ENCODE measurements at regions not wholly inside any gene's neighbourhood (a gene's known extent, or its start where the extent isn't known, plus 50 kb on each side); places are given as distances from the start of the nearest gene placed in this dataset.
A peak's percentile ranks its signal among the peaks of the same experiment; 100 is the strongest.

- no peak overlapping the region for H3K9ac ChIP-seq (ENCODE audit: insufficient read depth, low read length, poor library complexity, severe bottlenecking)
- no peaks in the 10 kb centered on the region for H3K79me2 ChIP-seq (ENCODE audit: insufficient read depth, low read length)
- DNase-seq: no peak
- H3K27ac Mint-ChIP-seq: peak overlapping the region in 1 of 7 donors; percentile 1
- H3K4me2 ChIP-seq (replicated peaks; ENCODE audit: extremely low read depth, low read length, poor library complexity, severe bottlenecking): no peak overlapping the region
- H3K27me3 Mint-ChIP-seq (ENCODE audit: low read depth in 3 of 3): peaks cover 0 to 2% (median 0%) of the 10 kb centered on the region in 3 donors
- no peak overlapping the region for H3K4me3 ChIP-seq (replicated peaks in 1 of 3; ENCODE audit: low read depth in 2 of 3, low read length in 3 of 3)
- no peak overlapping the region for H3K27ac ChIP-seq (ENCODE audit: low read depth in 1 of 2, low read length in 2 of 2)
- no peaks in the 10 kb centered on the region for H3K27me3 ChIP-seq (ENCODE audit: control insufficient read depth in 2 of 2, insufficient read depth in 2 of 2, low read length in 2 of 2)
- no peak overlapping the region for H3K4me3 Mint-ChIP-seq
- no peaks in the 10 kb centered on the region for H3K36me3 ChIP-seq (replicated peaks in 1 of 2; ENCODE audit: control insufficient read depth in 1 of 2, insufficient read depth in 2 of 2, low read length in 2 of 2)
- no peak for TF ChIP-seq CTCF (IDR thresholded peaks at IDR 0.05)
- peaks cover 6 to 8% of the 10 kb centered on the region in 2 donors for H3K4me1 ChIP-seq (ENCODE audit: control insufficient read depth in 1 of 2, insufficient read depth in 2 of 2, low read length in 2 of 2)
- peaks cover 4% of the 10 kb centered on the region for H3K4me1 Mint-ChIP-seq
- no peak overlapping the region for H2AFZ ChIP-seq (ENCODE audit: insufficient read depth, low read depth, low read length, poor library complexity, severe bottlenecking)
- intact Hi-C loops (cut with micrococcal nuclease): no loop called here
- no peaks in the 10 kb centered on the region for H3K9me3 ChIP-seq (replicated peaks in 1 of 2; ENCODE audit: control insufficient read depth in 1 of 2, insufficient read depth in 1 of 2, low read length in 2 of 2)
- no peaks in the 10 kb centered on the region for H4K20me1 ChIP-seq (ENCODE audit: insufficient read depth, low read length)
- H3K9me3 Mint-ChIP-seq: peaks cover 0 to 3% (median 0%) of the 10 kb centered on the region in 7 donors
- H3K36me3 Mint-ChIP-seq: no peaks in the 10 kb centered on the region
- WGBS (ENCODE audit: insufficient coverage): no CpG with 5 or more reads among the region's 3 CpGs
Observed at GRCh38 chr7:106595922-106596321, 65.0 kb downstream of the CCDC71L start.

GRCh38 chr7:106593028-106593417, 67.9 kb downstream of the CCDC71L start:
- TF ChIP-seq CTCF (IDR thresholded peaks at IDR 0.05): no peak

More at GRCh38 chr7:106593028-106593417, 67.9 kb downstream of the CCDC71L start:
- Histone ChIP-seq H3K79me2 (ENCODE audit: insufficient read depth, low read length) (no peaks in the 10 kb centered on the region), H3K4me3 (replicated peaks in 1 of 3; ENCODE audit: low read depth in 2 of 3, low read length in 3 of 3) (no peak overlapping the region), H4K20me1 (ENCODE audit: insufficient read depth, low read length) (no peaks in the 10 kb centered on the region), H2AFZ (ENCODE audit: insufficient read depth, low read depth, low read length, poor library complexity, severe bottlenecking) (no peak overlapping the region), H3K27me3 (ENCODE audit: control insufficient read depth in 2 of 2, insufficient read depth in 2 of 2, low read length in 2 of 2) (no peaks in the 10 kb centered on the region), H3K9ac (ENCODE audit: insufficient read depth, low read length, poor library complexity, severe bottlenecking) (no peak overlapping the region), H3K4me2 (replicated peaks; ENCODE audit: extremely low read depth, low read length, poor library complexity, severe bottlenecking) (no peak overlapping the region), H3K9me3 (replicated peaks in 1 of 2; ENCODE audit: control insufficient read depth in 1 of 2, insufficient read depth in 1 of 2, low read length in 2 of 2) (no peaks in the 10 kb centered on the region), H3K27ac (ENCODE audit: low read depth in 1 of 2, low read length in 2 of 2) (no peak overlapping the region), H3K36me3 (replicated peaks in 1 of 2; ENCODE audit: control insufficient read depth in 1 of 2, insufficient read depth in 2 of 2, low read length in 2 of 2) (no peaks in the 10 kb centered on the region), H3K4me1 (ENCODE audit: control insufficient read depth in 1 of 2, insufficient read depth in 2 of 2, low read length in 2 of 2) (no peaks in the 10 kb centered on the region)
- no peak for DNase-seq
- H3K27ac Mint-ChIP-seq: no peak overlapping the region
- no peaks in the 10 kb centered on the region for H3K36me3 Mint-ChIP-seq
- peaks cover under 1% of the 10 kb centered on the region for H3K4me1 Mint-ChIP-seq
- WGBS (ENCODE audit: insufficient coverage): no CpG with 5 or more reads among the region's 2 CpGs
- no peak overlapping the region for H3K4me3 Mint-ChIP-seq
- intact Hi-C loops (cut with micrococcal nuclease): loop anchor here in 1 of 2 donors (5.0 kb wide), 1 partner anchor 41 kb away; no protein-coding TSS in a partner anchor
- H3K27me3 Mint-ChIP-seq (ENCODE audit: low read depth in 3 of 3): peaks cover 0 to 3% (median 2%) of the 10 kb centered on the region in 3 donors
- peaks cover 0 to 3% (median 0%) of the 10 kb centered on the region in 7 donors for H3K9me3 Mint-ChIP-seq
